ENCODE measurements at regions not wholly inside any gene's neighbourhood (a gene's known extent, or its start where the extent isn't known, plus 50 kb on each side); places are given as distances from the start of the nearest gene placed in this dataset.

DNA sequence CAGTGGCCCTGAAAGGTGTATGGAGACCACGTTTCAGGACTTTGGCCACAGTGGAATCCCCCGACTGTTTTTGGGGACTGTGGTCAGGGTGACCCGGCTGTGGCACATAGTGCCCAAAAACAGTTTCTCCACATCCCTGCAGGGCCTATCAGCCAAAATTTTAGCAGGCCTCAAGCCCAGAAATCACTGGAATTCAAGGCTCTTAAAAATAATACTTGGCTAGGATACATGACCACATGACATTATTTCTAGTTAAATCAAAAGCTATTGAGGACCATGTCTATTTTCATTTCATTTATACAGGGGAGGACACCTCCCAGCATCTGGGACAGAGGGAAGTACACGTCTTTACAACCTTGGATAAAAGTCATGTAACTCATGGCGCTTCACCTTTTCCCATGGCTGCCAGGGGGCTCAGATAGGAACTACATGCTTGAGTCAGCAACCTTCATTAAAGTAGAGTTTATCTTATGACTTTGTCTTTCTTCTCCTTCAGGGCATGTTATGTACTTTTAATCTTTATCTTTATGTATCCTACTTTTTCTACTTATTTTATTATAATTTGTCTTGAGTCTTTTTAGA lies 70.8 kb upstream of the CD93 start:
- DNase-seq (ENCODE audit: low read depth), result no peak
- in situ Hi-C loops (cut with HindIII; ENCODE audit: low sequenced_read_pairs), result no loop called here
- no peak for TF ChIP-seq CTCF (IDR thresholded peaks at IDR 0.05; ENCODE audit: low read depth, low read length, missing control alignments)
- no peak overlapping the region for H3K4me3 ChIP-seq (ENCODE audit: low read depth, low read length)

DNA sequence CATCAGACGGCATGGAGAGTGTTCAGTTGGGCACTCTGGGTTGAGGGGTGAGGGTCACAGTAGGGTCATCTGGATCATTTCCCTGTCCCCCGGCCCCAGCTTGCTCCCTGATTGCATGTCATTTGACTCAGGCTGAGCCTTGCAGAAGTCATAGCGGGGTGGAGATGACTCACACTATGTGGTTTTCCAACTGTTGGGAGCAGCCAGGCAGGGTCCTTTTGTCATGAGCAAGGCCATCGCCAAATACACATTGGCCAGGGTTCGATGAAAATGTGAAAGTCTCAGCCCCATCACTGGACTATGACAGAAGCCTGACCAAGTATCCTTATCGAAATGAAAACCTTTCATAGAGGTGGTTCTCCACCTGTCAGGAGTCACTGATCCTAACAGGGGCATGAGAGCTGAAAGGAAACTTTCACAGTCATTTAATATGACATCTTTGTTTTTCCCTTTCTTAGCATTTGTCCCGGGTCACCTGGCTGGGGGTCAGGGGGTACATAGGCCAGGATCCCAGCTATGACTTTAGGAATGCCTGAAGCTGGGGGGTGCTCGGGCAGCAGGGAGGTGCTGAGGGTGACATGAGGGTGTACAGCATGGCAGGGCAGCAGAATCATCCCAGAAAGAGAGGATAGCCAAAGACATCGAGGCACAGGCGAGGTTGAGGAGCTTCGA lies 70.2 kb upstream of the CD93 start:
- TF ChIP-seq CTCF (IDR thresholded peaks at IDR 0.05; ENCODE audit: low read depth, low read length, missing control alignments), result no peak
- in situ Hi-C loops (cut with HindIII; ENCODE audit: low sequenced_read_pairs), result no loop called here
- DNase-seq (ENCODE audit: low read depth), result peak; percentile 23
- no peak overlapping the region for H3K4me3 ChIP-seq (ENCODE audit: low read depth, low read length)

GRCh38 chr20:23155141-23155590 lies 69.0 kb upstream of the CD93 start:
- no peak for TF ChIP-seq CTCF (IDR thresholded peaks at IDR 0.05; ENCODE audit: low read depth, low read length, missing control alignments)
- in situ Hi-C loops (cut with HindIII; ENCODE audit: low sequenced_read_pairs), result no loop called here

DNA sequence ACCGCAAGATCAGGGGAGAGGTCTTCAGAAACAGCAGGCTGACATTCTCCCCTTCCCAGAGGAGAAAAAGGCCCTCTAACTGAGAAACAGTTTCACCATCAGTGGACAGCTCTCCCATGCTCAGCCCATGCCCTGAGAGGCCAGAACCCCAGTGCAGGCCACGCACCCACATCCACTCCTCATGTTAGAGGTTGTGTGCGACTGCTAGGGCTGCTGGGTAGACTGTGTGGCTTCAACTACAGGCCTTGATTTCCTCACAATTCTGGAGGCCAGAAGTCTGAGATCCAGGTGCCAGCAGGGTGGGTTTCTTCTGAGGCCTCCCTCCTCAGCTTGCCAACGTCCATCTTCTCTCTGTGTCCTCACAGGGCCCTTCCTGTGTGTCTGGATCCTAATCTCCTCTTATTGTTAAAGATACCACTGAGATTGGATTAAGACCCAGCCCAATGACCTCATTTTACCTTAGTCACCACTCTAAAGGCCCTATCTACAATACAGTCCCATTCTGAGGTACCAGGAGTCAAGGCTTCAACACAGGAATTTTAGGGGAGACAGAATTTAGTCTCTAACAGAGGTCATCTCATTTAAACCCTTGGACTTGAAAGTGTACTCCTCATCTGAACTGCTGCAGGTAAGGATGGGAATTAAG lies 67.7 kb upstream of the CD93 start:
- H3K4me3 ChIP-seq (ENCODE audit: low read depth, low read length), result no peak overlapping the region
- in situ Hi-C loops (cut with HindIII; ENCODE audit: low sequenced_read_pairs), result no loop called here
- no peak for DNase-seq (ENCODE audit: low read depth)
- no peak for TF ChIP-seq CTCF (IDR thresholded peaks at IDR 0.05; ENCODE audit: low read depth, low read length, missing control alignments)

More at GRCh38 chr20:23155141-23155590, 69.0 kb upstream of the CD93 start:
- H3K4me3 ChIP-seq (ENCODE audit: low read depth, low read length), result no peak overlapping the region
- no peak for DNase-seq (ENCODE audit: low read depth)

GRCh38 chr20:23152902-23153301 lies 66.8 kb upstream of the CD93 start:
- in situ Hi-C loops (cut with HindIII; ENCODE audit: low sequenced_read_pairs), result no loop called here
- H3K4me3 ChIP-seq (ENCODE audit: low read depth, low read length), result no peak overlapping the region
- TF ChIP-seq CTCF (IDR thresholded peaks at IDR 0.05; ENCODE audit: low read depth, low read length, missing control alignments), result no peak
- DNase-seq (ENCODE audit: low read depth), result no peak

GRCh38 chr20:23152308-23152892 lies 66.3 kb upstream of the CD93 start:
- DNase-seq (ENCODE audit: low read depth), result no peak
- no peak for TF ChIP-seq CTCF (IDR thresholded peaks at IDR 0.05; ENCODE audit: low read depth, low read length, missing control alignments)
- no peak overlapping the region for H3K4me3 ChIP-seq (ENCODE audit: low read depth, low read length)
- in situ Hi-C loops (cut with HindIII; ENCODE audit: low sequenced_read_pairs), result no loop called here

Data from astrocyte of the cerebellum (primary cell).